ENCODE measurements at regions not wholly inside any gene's neighbourhood (a gene's known extent, or its start where the extent isn't known, plus 50 kb on each side); places are given as distances from the start of the nearest gene placed in this dataset.

- ChIA-PET CTCF (no interaction called here), POLR2A (no interaction called here)
- no peak for DNase-seq
- H3K4me3 Mint-ChIP-seq, result no peak overlapping the region
- Histone ChIP-seq H3K27me3 (ENCODE audit: control insufficient read depth in 1 of 2, insufficient read depth in 2 of 2, low read length in 2 of 2) (no peaks in the 10 kb centered on the region), H3K27ac (ENCODE audit: low read depth in 1 of 2, low read length in 2 of 2) (no peak overlapping the region), H3K4me1 (ENCODE audit: insufficient read depth, low read length) (no peaks in the 10 kb centered on the region), H3K36me3 (ENCODE audit: insufficient read depth, low read length) (no peaks in the 10 kb centered on the region), H3K9me3 (ENCODE audit: control insufficient read depth in 1 of 2, insufficient read depth in 1 of 2, low read length in 2 of 2) (peaks cover 0 to 25% of the 10 kb centered on the region in 2 experiments), H3K4me3 (ENCODE audit: low read length) (no peak overlapping the region)
- TF ChIP-seq CTCF (IDR thresholded peaks at IDR 0.05), result no peak
- peaks cover 2% of the 10 kb centered on the region for H3K9me3 Mint-ChIP-seq
- no peaks in the 10 kb centered on the region for H3K27me3 Mint-ChIP-seq
- ATAC-seq (ENCODE audit: poor library complexity), result no peak
- intact Hi-C loops (cut with DNase I, micrococcal nuclease), result no loop called here
- no peaks in the 10 kb centered on the region for H3K4me1 Mint-ChIP-seq (ENCODE audit: low read depth)
- H3K36me3 Mint-ChIP-seq (ENCODE audit: low read depth), result no peaks in the 10 kb centered on the region
- H3K27ac Mint-ChIP-seq, result no peak overlapping the region
These were observed 861.1 kb downstream of the FLRT2 start for GRCh38 chr14:86391085-86391484.

- intact Hi-C loops (cut with DNase I, micrococcal nuclease), result no loop called here
- Mint-ChIP-seq H3K4me1 (ENCODE audit: low read depth) (no peaks in the 10 kb centered on the region), H3K36me3 (ENCODE audit: low read depth) (no peaks in the 10 kb centered on the region), H3K27me3 (no peaks in the 10 kb centered on the region), H3K27ac (no peak overlapping the region), H3K4me3 (no peak overlapping the region), H3K9me3 (peaks cover 2% of the 10 kb centered on the region)
- DNase-seq, result no peak
- Histone ChIP-seq H3K4me1 (ENCODE audit: insufficient read depth, low read length) (no peaks in the 10 kb centered on the region), H3K27me3 (ENCODE audit: control insufficient read depth in 1 of 2, insufficient read depth in 2 of 2, low read length in 2 of 2) (no peaks in the 10 kb centered on the region), H3K4me3 (ENCODE audit: low read length) (no peak overlapping the region), H3K9me3 (ENCODE audit: control insufficient read depth in 1 of 2, insufficient read depth in 1 of 2, low read length in 2 of 2) (peaks cover 0 to 17% of the 10 kb centered on the region in 2 experiments), H3K27ac (ENCODE audit: low read depth in 1 of 2, low read length in 2 of 2) (no peak overlapping the region), H3K36me3 (ENCODE audit: insufficient read depth, low read length) (no peaks in the 10 kb centered on the region)
- CTCF ChIA-PET, result no interaction called here
- no peak for ATAC-seq (ENCODE audit: poor library complexity)
- TF ChIP-seq CTCF (IDR thresholded peaks at IDR 0.05), result no peak
- POLR2A ChIA-PET, result no interaction called here
These were observed 858.3 kb downstream of the FLRT2 start for GRCh38 chr14:86388216-86388615.

- Mint-ChIP-seq H3K27me3 (no peaks in the 10 kb centered on the region), H3K9me3 (no peaks in the 10 kb centered on the region), H3K36me3 (ENCODE audit: low read depth) (no peaks in the 10 kb centered on the region), H3K4me3 (no peak overlapping the region), H3K4me1 (ENCODE audit: low read depth) (no peaks in the 10 kb centered on the region), H3K27ac (no peak overlapping the region)
- Histone ChIP-seq H3K9me3 (ENCODE audit: control insufficient read depth in 1 of 2, insufficient read depth in 1 of 2, low read length in 2 of 2) (peaks cover 0 to 6% of the 10 kb centered on the region in 2 experiments), H3K4me1 (ENCODE audit: insufficient read depth, low read length) (no peaks in the 10 kb centered on the region), H3K27me3 (ENCODE audit: control insufficient read depth in 1 of 2, insufficient read depth in 2 of 2, low read length in 2 of 2) (no peaks in the 10 kb centered on the region), H3K27ac (ENCODE audit: low read depth in 1 of 2, low read length in 2 of 2) (no peak overlapping the region), H3K4me3 (ENCODE audit: low read length) (no peak overlapping the region), H3K36me3 (ENCODE audit: insufficient read depth, low read length) (no peaks in the 10 kb centered on the region)
- ATAC-seq (ENCODE audit: poor library complexity), result no peak
- DNase-seq, result no peak
- intact Hi-C loops (cut with DNase I, micrococcal nuclease), result no loop called here
- POLR2A ChIA-PET, result no interaction called here
- no peak for TF ChIP-seq CTCF (IDR thresholded peaks at IDR 0.05)
- CTCF ChIA-PET, result no interaction called here
These were observed 843.9 kb downstream of the FLRT2 start for GRCh38 chr14:86373886-86374285.
